T1000 (cell line): ENCODE measurements at regions not wholly inside any gene's neighbourhood (a gene's known extent, or its start where the extent isn't known, plus 50 kb on each side); places are given as distances from the start of the nearest gene placed in this dataset.
"Not testable (repeated sequence)": the region's sequence is repeated elsewhere in the genome, so short reads cannot be mapped to it uniquely, and the experiment has no call there.

Experiments used
- DNase-seq: peaks from one replicate; lab custom pipeline; 2025; ENCODE audit warnings: mixed read lengths; lab: John Stamatoyannopoulos, UW

DNA sequence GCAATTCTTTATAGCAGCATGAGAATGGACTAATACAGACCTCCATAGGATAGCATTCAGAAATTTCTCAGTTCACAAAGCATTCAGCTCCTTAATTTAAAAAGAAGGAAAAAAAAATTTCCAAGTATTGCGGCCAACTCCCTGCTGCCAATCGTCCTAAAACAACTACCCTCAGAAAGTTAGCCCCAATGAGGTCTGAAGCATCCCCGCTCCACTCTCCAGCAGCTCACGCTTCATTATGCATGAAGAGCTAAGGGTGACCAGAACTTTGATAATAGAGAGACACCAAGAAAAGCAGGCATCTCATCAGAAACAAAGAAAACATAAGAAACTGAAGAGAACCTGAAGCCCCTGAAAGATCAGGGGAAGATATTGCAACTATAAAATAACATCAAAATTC lies 172.8 kb upstream of the NUDT4 start:
- no peak for DNase-seq

DNA sequence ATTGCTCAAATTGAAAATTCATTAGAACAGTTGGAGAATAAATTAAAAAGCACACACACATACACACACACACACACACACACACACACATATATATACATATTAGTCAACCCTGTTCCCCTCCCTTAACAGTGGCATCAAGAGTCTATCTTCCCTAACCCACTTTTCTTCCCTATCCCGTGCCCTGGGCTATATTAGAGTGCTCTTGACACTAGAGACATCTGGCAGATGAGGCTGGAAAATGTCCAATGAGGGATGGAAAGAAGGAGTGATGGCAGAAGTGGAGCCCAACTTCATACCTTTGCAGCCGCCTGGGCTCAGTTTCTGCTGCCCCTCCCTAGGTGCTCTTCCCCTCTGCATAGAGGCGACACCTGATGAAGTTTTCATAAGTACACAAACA lies 172.4 kb upstream of the NUDT4 start:
- DNase-seq, result no peak

- DNase-seq, result no peak
Measured at GRCh38 chr12:93208011-93208410, 169.7 kb upstream of the NUDT4 start.

DNA sequence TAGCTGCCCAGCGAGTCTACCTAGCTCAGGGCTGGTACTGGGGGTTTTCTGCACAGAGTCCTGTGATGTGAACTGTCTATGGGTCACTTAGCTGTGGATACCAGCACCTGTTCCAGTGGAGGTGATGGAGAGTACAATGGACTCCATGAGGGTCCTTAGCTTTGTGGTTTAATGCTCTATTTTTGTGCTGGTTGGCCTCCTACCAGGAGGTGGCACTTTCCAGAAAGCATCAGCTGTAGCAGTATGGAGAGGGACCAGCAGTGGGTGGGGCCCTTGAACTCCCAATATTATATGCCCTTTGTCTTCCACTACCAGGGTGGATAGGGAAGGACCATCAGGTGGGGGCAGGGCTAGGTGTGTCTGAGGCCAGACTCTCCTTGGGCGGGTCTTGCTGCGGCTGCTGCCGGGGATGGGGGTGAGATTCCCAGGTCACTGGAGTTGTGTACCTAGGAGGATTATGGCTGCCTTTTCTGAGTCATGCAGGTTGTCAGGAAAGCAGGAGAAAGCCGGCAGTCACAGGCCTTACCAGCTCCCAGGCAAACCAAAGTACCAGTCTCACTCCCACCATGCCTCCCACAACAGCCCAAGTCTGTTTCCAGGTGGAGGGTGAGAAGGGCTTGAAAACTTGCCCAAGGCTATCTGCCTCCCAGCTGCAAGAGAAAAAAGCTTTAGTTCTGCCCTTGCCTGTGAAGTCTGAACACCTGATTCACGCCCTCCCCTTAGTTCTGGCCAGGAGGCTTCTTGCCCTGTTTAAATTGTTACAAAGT lies 163.0 kb upstream of the NUDT4 start:
- no peak for DNase-seq

- no peak for DNase-seq
Measured at GRCh38 chr12:93215290-93215678, 162.4 kb upstream of the NUDT4 start.

- no peak for DNase-seq
Measured at GRCh38 chr12:93219947-93220346, 157.8 kb upstream of the NUDT4 start.

- no peak for DNase-seq
Measured at GRCh38 chr12:93221841-93222240, 155.9 kb upstream of the NUDT4 start.

DNA sequence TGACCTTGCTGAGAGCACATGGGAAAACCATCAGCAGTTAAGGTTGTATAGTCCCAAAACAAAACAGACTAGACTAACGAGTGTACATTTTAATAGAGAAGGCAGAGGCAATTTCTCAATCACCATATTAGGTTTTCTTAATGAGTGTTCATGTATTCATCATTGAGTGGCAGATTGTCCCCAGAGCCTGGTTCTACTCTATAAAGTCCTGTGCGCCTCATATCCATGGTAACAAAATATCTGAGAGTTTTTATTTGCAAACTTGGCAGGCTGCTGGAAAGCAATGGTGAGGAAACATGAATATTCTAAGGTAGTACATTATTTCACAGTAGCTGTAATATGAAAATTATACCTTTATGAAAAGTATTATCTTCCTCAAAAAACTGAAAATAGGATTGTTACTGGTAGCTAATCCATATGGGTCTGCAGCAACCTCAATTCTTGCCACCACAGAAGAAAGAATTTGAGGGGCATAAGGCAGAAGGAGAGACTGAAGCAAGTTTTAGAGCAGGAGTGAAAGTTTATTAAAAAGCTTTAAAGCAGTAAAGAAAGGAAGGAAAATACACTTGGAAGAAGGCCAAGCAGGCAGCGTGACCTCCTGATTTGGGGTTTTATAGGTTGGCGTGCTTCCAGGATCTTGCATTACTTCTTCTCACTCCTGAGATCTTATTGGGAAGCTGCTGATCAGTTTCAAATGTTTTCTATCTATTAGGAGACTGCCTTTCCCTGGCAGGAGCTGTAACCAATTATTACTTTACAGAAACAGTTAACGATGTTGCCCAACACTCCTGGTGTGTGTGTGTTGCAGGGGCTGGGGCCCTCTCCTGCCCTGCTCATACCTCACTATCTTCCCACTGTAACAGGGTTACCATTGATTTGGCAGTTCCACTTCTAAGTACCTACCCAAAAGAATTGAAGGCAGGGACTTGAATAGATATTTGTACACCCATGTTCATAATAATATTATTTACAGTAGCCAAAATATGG lies 154.0 kb upstream of the NUDT4 start:
- no peak for DNase-seq

DNA sequence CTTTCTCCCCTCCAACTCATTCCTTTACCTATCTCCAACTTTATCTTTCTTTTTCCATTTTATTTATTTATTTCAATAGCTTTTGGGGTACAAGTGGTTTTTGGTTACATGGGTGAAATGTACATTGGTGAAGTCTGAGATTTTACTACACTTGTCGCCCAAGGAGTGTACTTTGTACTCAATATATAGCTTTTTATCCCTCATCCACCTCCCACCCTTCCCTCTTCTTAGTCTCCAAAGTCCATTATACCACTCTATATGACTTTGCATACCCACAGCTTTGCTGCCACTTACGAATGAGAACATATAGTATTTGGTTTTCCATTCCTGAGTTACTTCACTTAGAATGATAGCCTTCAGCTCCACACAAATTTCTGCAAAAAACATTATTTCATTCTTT lies 152.6 kb upstream of the NUDT4 start:
- DNase-seq, result no peak

DNA sequence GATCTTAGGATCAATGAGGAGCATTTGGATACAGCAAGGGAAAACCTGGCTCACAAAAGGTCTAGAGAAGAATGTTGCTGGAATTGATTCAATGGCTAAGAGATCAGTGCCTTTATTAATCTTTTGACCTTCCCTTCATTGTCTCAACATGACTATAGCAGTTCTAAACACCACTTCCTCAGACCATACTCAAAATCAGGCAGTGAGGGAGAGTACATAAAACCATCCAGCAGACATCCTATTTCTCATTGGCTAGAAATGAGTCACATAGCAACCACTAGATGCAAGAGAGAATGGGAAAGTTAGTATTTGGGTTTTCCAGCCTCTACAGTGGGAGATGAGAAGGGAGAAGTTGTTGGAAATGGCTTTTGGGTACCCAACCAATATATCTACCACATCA lies 151.4 kb upstream of the NUDT4 start:
- no peak for DNase-seq

DNA sequence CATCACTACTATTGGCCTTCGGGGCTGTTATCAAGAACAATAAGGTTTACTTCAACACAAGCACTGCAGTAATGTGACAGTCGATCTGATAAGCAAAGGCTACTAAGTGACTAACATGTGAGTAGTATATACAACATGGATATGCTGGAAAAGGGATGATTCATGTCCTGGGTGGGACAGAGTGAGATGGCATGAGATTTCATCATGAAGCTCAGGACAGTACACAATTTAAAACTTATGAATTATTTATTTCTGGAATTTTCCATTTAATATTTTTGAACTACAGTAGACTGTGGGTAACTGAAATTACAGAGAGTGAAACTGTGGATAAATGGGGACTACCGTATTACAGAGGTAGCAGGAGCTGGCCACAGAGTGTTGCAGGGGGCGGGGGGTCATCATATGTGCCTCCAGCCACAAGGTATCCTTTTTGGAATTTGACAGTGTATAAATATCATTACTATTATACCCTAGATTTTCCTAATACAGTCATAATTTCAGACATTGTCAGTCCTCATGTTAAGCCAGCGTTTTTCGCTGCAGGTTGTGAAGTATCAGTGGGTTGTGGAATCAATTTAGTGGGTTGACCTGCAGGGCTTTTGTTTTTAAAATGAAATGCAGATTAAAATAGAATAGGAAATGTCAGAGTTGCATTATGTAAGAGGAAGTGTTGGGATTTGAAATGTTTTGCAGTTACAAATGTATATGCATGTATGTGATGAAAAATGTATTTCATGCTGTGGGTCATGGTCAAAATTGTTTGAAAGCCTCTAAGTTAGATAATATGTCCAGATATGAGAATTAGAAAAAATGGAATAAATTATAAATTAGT lies 148.0 kb upstream of the NUDT4 start:
- peak; percentile 68 for DNase-seq

- DNase-seq, result no peak
Measured at GRCh38 chr12:93230326-93230720, 147.4 kb upstream of the NUDT4 start.

- DNase-seq, result no peak
Measured at GRCh38 chr12:93231938-93232337, 145.8 kb upstream of the NUDT4 start.

- no peak for DNase-seq
Measured at GRCh38 chr12:93234641-93235040, 143.1 kb upstream of the NUDT4 start.

DNA sequence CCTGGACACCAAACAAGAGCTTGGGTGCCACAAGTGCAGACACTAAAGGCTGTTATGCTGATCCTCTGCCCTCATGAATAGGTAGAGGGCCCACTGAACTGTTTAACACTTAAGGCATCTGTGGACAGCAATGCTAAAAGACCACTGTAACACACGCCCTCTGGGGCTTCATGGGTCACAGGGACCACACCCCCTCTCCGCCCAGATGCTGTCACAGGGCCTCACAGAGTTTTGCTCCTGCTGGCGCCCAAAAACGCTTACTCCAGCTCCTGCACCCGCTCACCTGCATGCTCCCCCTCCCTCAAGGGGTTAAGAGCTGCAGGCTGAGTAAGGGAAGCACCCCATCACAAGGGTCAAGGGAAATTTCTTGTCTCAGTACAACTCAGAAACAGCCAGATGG lies 141.8 kb upstream of the NUDT4 start:
- no peak for DNase-seq

- DNase-seq, result no peak
Measured at GRCh38 chr12:93237235-93237915, 140.3 kb upstream of the NUDT4 start.

- DNase-seq, result not testable (repeated sequence)
Measured at GRCh38 chr12:93238512-93239262, 139.0 kb upstream of the NUDT4 start.

GRCh38 chr12:93239789-93240188 lies 137.9 kb upstream of the NUDT4 start:
- not testable (repeated sequence) for DNase-seq

- no peak for DNase-seq
Measured at GRCh38 chr12:93242154-93242972, 135.4 kb upstream of the NUDT4 start.

DNA sequence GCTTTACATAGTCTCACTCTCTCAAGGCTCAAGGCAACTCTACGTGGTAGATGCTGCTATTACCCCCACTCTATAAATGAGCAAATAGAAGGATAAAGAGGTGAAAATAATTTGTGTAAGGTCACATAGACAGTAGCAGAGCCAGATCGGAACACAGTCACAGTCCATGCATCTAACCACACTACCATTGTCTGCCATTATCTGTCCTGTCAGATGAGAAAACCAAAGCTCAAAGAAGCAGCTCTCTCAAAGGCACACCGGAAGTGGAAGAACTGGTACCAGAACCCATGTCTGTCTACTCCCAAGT lies 134.4 kb upstream of the NUDT4 start:
- no peak for DNase-seq
